Myocyte (in vitro differentiated cells): ENCODE measurements at regions not wholly inside any gene's neighbourhood (a gene's known extent, or its start where the extent isn't known, plus 50 kb on each side); places are given as distances from the start of the nearest gene placed in this dataset.

ENCODE experiments used
- DNase-seq: peaks from one replicate; pipeline ENCODE4 v3.0.0-alpha.2; 2012; ENCODE audit warnings: low read depth

GRCh38 chr14:87331991-87332390 lies 661.0 kb downstream of the GALC start:
- DNase-seq: no peak

GRCh38 chr14:87325741-87326140 lies 667.2 kb downstream of the GALC start:
- no peak for DNase-seq

- no peak for DNase-seq
These were observed 669.8 kb downstream of the GALC start for GRCh38 chr14:87323191-87323590.

- DNase-seq: no peak
These were observed 671.4 kb downstream of the GALC start for GRCh38 chr14:87321548-87321947.

GRCh38 chr14:87312894-87313205 lies 680.1 kb downstream of the GALC start:
- DNase-seq: no peak

GRCh38 chr14:87312169-87312893 lies 680.7 kb downstream of the GALC start:
- DNase-seq: no peak

- DNase-seq: no peak
These were observed 683.4 kb downstream of the GALC start for GRCh38 chr14:87309557-87309956.

GRCh38 chr14:87306409-87307168 lies 686.4 kb downstream of the GALC start:
- no peak for DNase-seq

GRCh38 chr14:87305345-87305744 lies 687.6 kb downstream of the GALC start:
- no peak for DNase-seq

- no peak for DNase-seq
These were observed 688.6 kb downstream of the GALC start for GRCh38 chr14:87304404-87304803.

GRCh38 chr14:87286826-87287225 lies 706.2 kb downstream of the GALC start:
- no peak for DNase-seq

- no peak for DNase-seq
These were observed 706.8 kb downstream of the GALC start for GRCh38 chr14:87286191-87286590.

- no peak for DNase-seq
These were observed 707.5 kb downstream of the GALC start for GRCh38 chr14:87285506-87285905.

GRCh38 chr14:87283547-87283946 lies 709.4 kb downstream of the GALC start:
- DNase-seq: no peak

- no peak for DNase-seq
These were observed 710.7 kb downstream of the GALC start for GRCh38 chr14:87282266-87282665.

- no peak for DNase-seq
These were observed 714.6 kb downstream of the GALC start for GRCh38 chr14:87278415-87278814.

GRCh38 chr14:87271331-87271730 lies 721.7 kb downstream of the GALC start:
- no peak for DNase-seq

- DNase-seq: no peak
These were observed 724.0 kb downstream of the GALC start for GRCh38 chr14:87268997-87269396.

- no peak for DNase-seq
These were observed 728.2 kb downstream of the GALC start for GRCh38 chr14:87264796-87265195.

- DNase-seq: no peak
These were observed 728.7 kb downstream of the GALC start for GRCh38 chr14:87264272-87264785.

GRCh38 chr14:87261621-87262020 lies 731.4 kb downstream of the GALC start:
- no peak for DNase-seq

- no peak for DNase-seq
These were observed 732.5 kb downstream of the GALC start for GRCh38 chr14:87260460-87260859.

GRCh38 chr14:87257421-87257820 lies 735.6 kb downstream of the GALC start:
- no peak for DNase-seq
